HG02763 (cell line): ENCODE measurements at regions not wholly inside any gene's neighbourhood (a gene's known extent, or its start where the extent isn't known, plus 50 kb on each side); places are given as distances from the start of the nearest gene placed in this dataset.

Experiments used
- ATAC-seq: cut with Tn5 transposase; IDR thresholded peaks from one replicate; pipeline ENCODE4 v1.9.1; 2021; ENCODE audit warnings: mild to moderate bottlenecking, moderate library complexity; ENCODE audit not compliant: unreplicated experiment

- ATAC-seq = no peak
Observed at GRCh38 chr2:12429779-12430406, 286.8 kb upstream of the TRIB2 start.

GRCh38 chr2:12430407-12431133, 286.2 kb upstream of the TRIB2 start:
- peak; percentile 99 for ATAC-seq

- ATAC-seq = no peak
Observed at GRCh38 chr2:12432985-12433625, 283.6 kb upstream of the TRIB2 start.

DNA sequence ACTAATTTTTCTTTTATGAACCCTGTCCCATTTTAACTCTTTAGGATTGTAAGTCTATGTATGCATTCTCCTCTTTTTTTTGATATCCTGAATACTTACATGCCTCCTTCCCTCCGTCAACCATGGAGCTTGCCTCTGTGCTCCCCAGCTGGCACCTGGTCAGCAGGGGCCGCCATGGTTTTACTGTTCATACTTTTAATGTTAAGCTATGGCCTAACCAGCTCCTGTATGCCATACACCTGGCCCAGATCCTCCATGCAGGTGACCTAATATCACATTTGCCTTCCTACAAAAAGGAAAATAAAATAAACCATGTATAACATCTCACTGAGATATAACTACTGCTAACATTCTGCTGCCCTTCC, 283.1 kb upstream of the TRIB2 start:
- no peak for ATAC-seq

DNA sequence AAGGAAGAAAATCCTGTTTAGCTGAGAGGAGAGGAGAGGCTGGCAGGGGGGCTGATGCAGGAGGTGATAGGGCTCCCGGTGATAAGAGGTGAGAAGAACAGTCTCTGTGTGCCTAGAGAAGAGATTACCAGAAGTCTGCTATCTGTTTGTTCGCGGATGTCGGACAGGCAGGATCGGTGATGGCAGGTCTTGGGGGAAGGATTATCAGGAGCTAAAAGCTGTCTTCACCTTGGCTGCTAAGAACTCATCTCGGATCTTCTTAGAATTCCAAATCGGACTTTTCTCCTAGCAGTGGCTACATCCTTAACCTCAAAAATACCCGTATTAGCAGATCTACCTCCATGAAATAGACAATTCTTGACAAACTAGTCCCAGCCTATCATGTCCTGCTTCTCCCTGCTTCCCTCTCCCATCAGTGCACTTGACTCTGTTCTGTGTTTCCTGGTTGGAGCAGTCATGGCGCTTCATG, 282.1 kb upstream of the TRIB2 start:
- no peak for ATAC-seq

GRCh38 chr2:12435430-12436222, 281.1 kb upstream of the TRIB2 start:
- no peak for ATAC-seq

- ATAC-seq = no peak
Observed at GRCh38 chr2:12436483-12436882, 280.3 kb upstream of the TRIB2 start.

- ATAC-seq = no peak
Observed at GRCh38 chr2:12436935-12437561, 279.7 kb upstream of the TRIB2 start.

DNA sequence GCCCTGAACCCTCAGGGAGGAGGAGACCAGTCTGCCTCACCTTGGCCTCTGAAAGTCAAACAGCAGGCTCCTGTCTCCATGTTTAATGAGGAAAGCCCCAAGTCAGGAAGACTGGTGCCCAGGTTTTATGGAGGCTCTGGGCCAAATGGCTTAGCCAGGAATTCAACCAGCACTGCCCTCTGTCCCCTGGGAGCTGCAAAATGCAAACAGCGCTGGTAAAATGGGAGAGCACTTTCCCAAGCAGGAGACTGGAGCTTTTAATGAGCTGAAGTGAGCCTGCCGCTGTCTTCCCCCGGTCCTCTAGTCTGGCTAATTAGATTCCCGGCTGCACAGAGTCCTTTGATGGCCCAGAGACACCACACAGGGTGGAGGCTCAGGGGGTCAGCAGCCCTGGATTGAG, 276.0 kb upstream of the TRIB2 start:
- ATAC-seq = no peak

DNA sequence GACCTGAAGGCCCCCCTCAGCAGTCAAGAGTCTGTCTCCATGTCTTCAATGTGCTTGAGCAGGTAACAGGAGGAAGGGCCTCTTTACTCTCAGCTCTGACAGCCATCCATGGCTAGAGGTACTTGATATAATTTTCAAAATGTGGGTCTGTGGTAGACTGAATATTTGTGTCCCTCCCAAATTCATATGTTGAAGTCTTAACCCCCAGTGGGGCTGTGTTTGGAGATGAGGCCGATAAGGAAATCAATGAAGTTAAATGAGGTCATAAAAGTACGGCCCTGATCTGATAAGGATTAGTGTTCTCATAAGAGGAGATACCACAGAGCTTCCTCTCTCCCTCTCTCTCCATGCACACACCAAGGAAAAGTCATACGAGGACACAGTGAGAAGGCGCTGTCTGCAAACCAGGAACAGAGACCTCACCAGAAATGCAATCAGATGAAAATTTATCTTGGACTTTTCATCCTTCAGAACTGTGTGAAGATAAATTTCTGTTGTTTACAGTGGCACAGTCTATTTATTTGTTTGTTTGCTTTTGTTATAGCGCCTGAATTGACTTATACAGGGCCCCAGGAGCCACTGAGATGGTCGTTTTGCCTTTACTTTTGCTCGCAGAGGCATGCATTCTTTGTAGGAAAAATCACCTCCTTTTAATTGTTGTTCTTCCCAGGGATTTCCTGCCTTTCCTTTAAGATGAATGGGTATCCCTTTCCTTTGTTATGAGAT, 274.8 kb upstream of the TRIB2 start:
- no peak for ATAC-seq

GRCh38 chr2:12442476-12442847, 274.3 kb upstream of the TRIB2 start:
- ATAC-seq = no peak

DNA sequence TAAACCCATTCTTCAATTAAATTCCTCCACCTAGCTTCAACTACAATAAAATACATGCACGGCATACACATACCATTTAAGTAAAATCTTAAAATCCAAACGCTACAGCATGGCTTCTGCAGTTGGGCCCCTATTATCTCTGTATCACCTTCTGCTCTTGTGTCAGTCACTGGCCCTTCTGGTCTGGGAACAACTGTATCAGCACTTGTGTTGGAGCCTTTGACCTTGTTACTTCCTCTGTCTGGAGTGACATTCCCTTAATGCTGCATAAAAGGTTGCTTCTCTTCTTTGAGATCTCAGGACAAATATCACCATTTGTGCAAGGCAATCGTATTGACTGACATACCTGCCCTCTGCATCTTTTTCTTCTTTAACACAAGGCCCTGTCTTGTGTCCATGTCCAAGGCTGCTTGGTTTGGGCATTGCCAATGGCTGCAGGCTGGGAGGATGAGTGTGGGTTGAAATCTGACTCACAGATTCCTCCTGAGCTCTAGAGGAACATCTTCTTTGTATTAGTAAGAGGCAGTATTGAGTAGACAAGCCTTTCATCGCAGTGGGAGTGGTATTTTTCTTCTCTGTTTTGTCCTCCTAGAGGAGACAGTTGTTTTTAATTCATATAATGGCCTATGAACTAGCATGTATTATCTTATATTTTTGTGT, 267.8 kb upstream of the TRIB2 start:
- ATAC-seq = no peak

DNA sequence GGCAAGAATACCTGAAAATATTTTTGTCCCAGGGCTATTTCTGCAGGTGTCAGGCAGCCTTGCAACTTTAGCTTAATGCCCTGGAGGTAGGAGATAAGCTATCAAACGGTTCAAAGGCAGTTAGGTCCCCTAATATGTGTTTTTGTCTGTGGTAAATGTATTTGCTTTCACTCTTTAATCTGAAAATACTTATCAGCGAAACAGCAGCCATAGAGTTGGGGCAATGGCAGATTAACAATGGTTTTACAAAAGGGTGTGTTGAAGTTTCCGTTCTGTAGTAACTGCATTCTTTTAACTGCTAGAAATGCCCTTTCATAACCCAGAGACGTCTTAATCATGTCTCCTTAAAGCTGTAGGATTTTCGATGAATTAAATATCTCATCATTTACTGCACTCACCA, 265.0 kb upstream of the TRIB2 start:
- no peak for ATAC-seq

GRCh38 chr2:12452185-12452584, 264.6 kb upstream of the TRIB2 start:
- ATAC-seq = no peak

DNA sequence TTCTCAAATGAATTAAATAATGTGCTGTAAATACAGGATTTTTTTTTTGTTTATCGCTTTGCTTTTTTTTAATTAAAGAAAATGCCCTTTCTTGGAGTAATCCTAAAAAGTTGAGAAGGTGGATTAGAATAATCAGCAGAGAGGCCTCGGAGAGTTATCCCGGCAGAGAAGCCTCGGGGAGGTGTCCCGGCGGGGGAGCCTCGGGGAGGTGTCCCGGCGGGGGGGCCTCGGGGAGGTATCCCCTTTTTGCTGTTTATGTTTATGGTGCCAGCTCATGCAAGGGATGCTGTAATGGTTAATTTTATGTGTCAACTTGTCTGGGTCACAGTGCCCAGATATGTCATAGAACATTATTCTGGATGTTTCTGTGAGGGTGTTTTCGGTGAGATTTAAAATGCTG, 263.0 kb upstream of the TRIB2 start:
- no peak for ATAC-seq

- ATAC-seq = no peak
Observed at GRCh38 chr2:12455661-12456060, 261.1 kb upstream of the TRIB2 start.

DNA sequence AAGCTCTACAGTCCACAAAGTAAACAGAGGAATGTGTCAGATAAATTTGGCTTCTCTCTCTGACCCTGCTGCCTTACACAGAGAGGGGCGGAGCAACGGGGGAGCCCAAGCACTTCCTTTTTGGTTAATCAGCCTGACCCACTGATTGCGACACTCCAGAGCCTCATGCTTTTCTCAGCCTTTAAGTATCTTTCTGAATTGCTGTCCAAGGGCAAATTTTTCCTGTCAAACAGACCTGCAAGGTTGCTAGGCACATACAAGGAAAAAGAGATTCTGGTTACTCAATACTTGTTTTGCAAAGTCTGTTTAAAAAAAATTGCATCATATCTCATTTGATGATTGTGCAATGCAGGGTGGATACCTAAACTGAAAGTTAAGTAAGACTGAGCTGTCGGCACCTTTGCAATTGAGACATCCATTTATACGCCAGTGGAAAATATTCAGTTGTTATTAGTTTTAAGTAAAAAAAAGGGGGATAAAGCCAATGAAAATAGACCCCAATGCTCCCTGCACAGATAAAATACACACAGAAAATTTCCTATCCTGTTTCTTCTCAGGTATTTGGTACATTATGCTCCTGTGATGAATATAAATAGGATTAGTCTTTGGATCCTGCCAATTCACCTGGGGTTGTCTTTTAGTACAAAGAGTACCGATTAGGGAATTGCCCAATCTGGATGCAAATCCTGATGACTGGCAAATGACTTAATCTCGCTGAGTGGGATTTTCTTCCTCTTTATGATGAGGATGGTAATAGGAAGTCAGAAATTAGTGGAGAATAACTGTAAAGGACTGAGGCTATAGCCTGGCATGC, 260.2 kb upstream of the TRIB2 start:
- peak; percentile 78 for ATAC-seq

DNA sequence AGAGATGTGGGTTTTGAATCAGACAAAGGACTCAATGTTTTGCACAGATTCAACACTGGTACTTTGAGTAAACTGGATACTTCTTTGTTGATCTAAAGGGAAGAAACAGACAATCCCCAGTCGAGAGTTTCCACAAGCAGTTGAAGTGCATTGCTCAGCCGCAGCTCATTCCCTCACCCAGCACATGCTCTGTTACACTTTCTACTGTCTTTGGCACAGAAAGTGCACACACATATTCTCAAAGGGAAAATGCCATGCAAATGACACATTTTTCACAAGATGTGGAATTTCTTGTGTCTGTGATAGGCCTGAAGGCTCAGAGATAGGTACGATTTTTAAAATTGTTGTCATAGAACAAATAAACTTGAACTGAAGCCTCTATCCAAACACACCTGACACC, 258.9 kb upstream of the TRIB2 start:
- ATAC-seq = no peak

- ATAC-seq = no peak
Observed at GRCh38 chr2:12463189-12463588, 253.5 kb upstream of the TRIB2 start.
